Activated naive CD4-positive, alpha-beta T cell treated with Interleukin-2 at 50 U/mL for 16 hours (primary cell): ENCODE measurements at regions not wholly inside any gene's neighbourhood (a gene's known extent, or its start where the extent isn't known, plus 50 kb on each side); places are given as distances from the start of the nearest gene placed in this dataset.
"Not testable (repeated sequence)": the region's sequence is repeated elsewhere in the genome, so short reads cannot be mapped to it uniquely, and the experiment has no call there.

Experiments used
- DNase-seq: peaks from one replicate; pipeline ENCODE4 v3.0.0-alpha.2; 2020

GRCh38 chr3:156050918-156051317 is 69.5 kb upstream of the KCNAB1 start:
- DNase-seq, result no peak

GRCh38 chr3:156051651-156052050 is 68.7 kb upstream of the KCNAB1 start:
- no peak for DNase-seq

- DNase-seq, result no peak
Observed at GRCh38 chr3:156052115-156052514, 68.3 kb upstream of the KCNAB1 start.

GRCh38 chr3:156059950-156060501 is 60.4 kb upstream of the KCNAB1 start:
- no peak for DNase-seq

GRCh38 chr3:156068151-156068550 is 52.2 kb upstream of the KCNAB1 start:
- DNase-seq, result not testable (repeated sequence)

- DNase-seq, result no peak
Observed at GRCh38 chr3:156070028-156070427, 50.4 kb upstream of the KCNAB1 start.
